HepG2 (cell line): ENCODE measurements at regions not wholly inside any gene's neighbourhood (a gene's known extent, or its start where the extent isn't known, plus 50 kb on each side); places are given as distances from the start of the nearest gene placed in this dataset.

Experiments
- EEA1 ChIP-seq: sonication (generic); formaldehyde crosslinking; IDR thresholded peaks from 2 replicates; pipeline ENCODE4 v1.5.1; 2020; ENCODE audit warnings: mild to moderate bottlenecking, missing genetic modification reagents, borderline replicate concordance
- IRF1 ChIP-seq: sonication (generic); formaldehyde crosslinking; IDR thresholded peaks from 2 replicates; pipeline ENCODE4 v1.4.0; 2020; ENCODE audit warnings: low read depth, mild to moderate bottlenecking, missing genetic modification reagents
- LCORL ChIP-seq, 2 experiments: fragments of 450-650 bp in 1 of 2; sonication (generic) in 1 of 2; formaldehyde crosslinking in 1 of 2; IDR thresholded peaks; 2 replicates each; pipeline versions ENCODE4 v1.5.0 to v1.6.1; 2017 to 2020; ENCODE audit warnings: antibody characterized with exemption in 1 of 2, missing genetic modification reagents in 1 of 2
- NCOA1 ChIP-seq: sonication (generic); formaldehyde crosslinking; IDR thresholded peaks from 2 replicates; pipeline ENCODE4 v1.9.0; 2021; ENCODE audit warnings: missing genetic modification reagents
- SMAD9 ChIP-seq: sonication (generic); formaldehyde crosslinking; IDR thresholded peaks from 2 replicates; pipeline ENCODE4 v1.5.1; 2020; ENCODE audit warnings: mild to moderate bottlenecking, missing genetic modification reagents
- SNAI1 ChIP-seq: sonication (generic); formaldehyde crosslinking; IDR thresholded peaks from 2 replicates; pipeline ENCODE4 v1.5.0; 2020; ENCODE audit warnings: mild to moderate bottlenecking, missing genetic modification reagents, borderline replicate concordance
- THYN1 ChIP-seq: sonication (generic); formaldehyde crosslinking; IDR thresholded peaks from 2 replicates; pipeline ENCODE4 v1.8.1; 2023; ENCODE audit warnings: low read depth, mild to moderate bottlenecking, moderate library complexity, missing genetic modification reagents, borderline replicate concordance
- TOE1 ChIP-seq: sonication (generic); formaldehyde crosslinking; IDR thresholded peaks from 2 replicates; pipeline ENCODE4 v1.4.0; 2020; ENCODE audit warnings: mild to moderate bottlenecking, missing genetic modification reagents
- U2AF1 ChIP-seq: fragments of 200-400 bp; formaldehyde crosslinking; optimal IDR thresholded peaks from 2 replicates; pipeline ENCODE3; 2017; ENCODE audit warnings: mild to moderate bottlenecking, low read depth, low read length
- ZKSCAN1 ChIP-seq: fragments of 150-350 bp; IDR thresholded peaks from 2 replicates; pipeline ENCODE4 v1.6.1; 2014; ENCODE audit warnings: low read length
- ZNF142 ChIP-seq: sonication (generic); formaldehyde crosslinking; IDR thresholded peaks from 2 replicates; pipeline ENCODE4 v1.4.0; 2020; ENCODE audit warnings: missing genetic modification reagents
- ZNF44 ChIP-seq: sonication (generic); formaldehyde crosslinking; IDR thresholded peaks from 2 replicates; pipeline ENCODE4 v1.5.1; 2020; ENCODE audit warnings: mild to moderate bottlenecking, missing genetic modification reagents
- ZNF512 ChIP-seq: sonication (generic); formaldehyde crosslinking; IDR thresholded peaks from 2 replicates; pipeline ENCODE4 v1.4.0; 2020; ENCODE audit warnings: mild to moderate bottlenecking, missing genetic modification reagents
- ZNF576 ChIP-seq: sonication (generic); formaldehyde crosslinking; IDR thresholded peaks from 2 replicates; pipeline ENCODE4 v1.4.0; 2020; ENCODE audit warnings: mild to moderate bottlenecking, missing genetic modification reagents
- ZNF713 ChIP-seq: sonication (generic); formaldehyde crosslinking; IDR thresholded peaks from 2 replicates; pipeline ENCODE4 v1.4.0; 2020; ENCODE audit warnings: mild to moderate bottlenecking, missing genetic modification reagents
- ZSCAN30 ChIP-seq: sonication (generic); formaldehyde crosslinking; IDR thresholded peaks from 2 replicates; pipeline ENCODE4 v1.5.0; 2020; ENCODE audit warnings: mild to moderate bottlenecking, missing genetic modification reagents
- ZXDC ChIP-seq: sonication (generic); formaldehyde crosslinking; IDR thresholded peaks from 2 replicates; pipeline ENCODE4 v1.5.0; 2020; ENCODE audit warnings: mild to moderate bottlenecking, missing genetic modification reagents

- TF ChIP-seq ZXDC (CRISPR knock-in tag) (no peak), ZNF576 (no peak), SMAD9 (CRISPR knock-in tag) (no peak), IRF1 (CRISPR knock-in tag) (no peak), ZNF142 (CRISPR knock-in tag) (no peak), TOE1 (CRISPR knock-in tag) (no peak), NCOA1 (CRISPR knock-in tag) (no peak), EEA1 (CRISPR knock-in tag) (no peak), ZKSCAN1 (no peak; the same call in 1 of the 2 replicates), THYN1 (CRISPR knock-in tag) (no peak), U2AF1 (no peak), SNAI1 (no peak), ZNF713 (no peak), LCORL (IDR thresholded peaks at IDR 0.05) (no peak), LCORL (CRISPR knock-in tag; IDR thresholded peaks at IDR 0.05) (no peak), ZNF44 (CRISPR knock-in tag) (peak; percentile 44; the same call in 1 of the 2 replicates), ZNF512 (CRISPR knock-in tag) (no peak), ZSCAN30 (CRISPR knock-in tag) (no peak)
Observed at GRCh38 chr2:109676346-109676902, 62.3 kb downstream of the SOWAHC start (continued).
